Endothelial cell of umbilical vein (primary cell): ENCODE measurements at regions not wholly inside any gene's neighbourhood (a gene's known extent, or its start where the extent isn't known, plus 50 kb on each side); places are given as distances from the start of the nearest gene placed in this dataset.

Experiments
- CTCF ChIP-seq, 2 donors: IDR thresholded peaks; 1 replicate in 1 of 2; 2 replicates in 1 of 2; pipeline ENCODE4 v1.5.1; 2011; ENCODE audit warnings: low read length in 2 of 2, mild to moderate bottlenecking in 2 of 2, moderate library complexity in 2 of 2, control low read depth in 1 of 2, inconsistent platforms in 1 of 2, low read depth in 1 of 2; ENCODE audit not compliant: insufficient read depth in 1 of 2; ENCODE audit errors: extremely low read depth in 1 of 2
- POLR2A ChIP-seq: IDR thresholded peaks from 2 replicates; pipeline ENCODE4 v1.6.1; 2012; ENCODE audit warnings: low read depth, mild to moderate bottlenecking, control low read depth, low read length
- POLR2AphosphoS5 ChIP-seq: IDR thresholded peaks from 2 replicates; pipeline ENCODE4 v1.6.1; 2012; ENCODE audit warnings: low read depth, mild to moderate bottlenecking, control low read depth, low read length, moderate library complexity; ENCODE audit not compliant: insufficient read depth

GRCh38 chr10:78515038-78515872 is 481.6 kb downstream of the RPS24 start:
- TF ChIP-seq CTCF (IDR thresholded peaks at IDR 0.05; ENCODE audit: extremely low read depth in 1 of 2, insufficient read depth in 1 of 2, low read depth in 1 of 2, low read length in 2 of 2): no peak
- TF ChIP-seq POLR2A: no peak
- no peak for TF ChIP-seq POLR2AphosphoS5
